Central memory CD8-positive, alpha-beta T cell (primary cell): ENCODE measurements at regions not wholly inside any gene's neighbourhood (a gene's known extent, or its start where the extent isn't known, plus 50 kb on each side); places are given as distances from the start of the nearest gene placed in this dataset.
"Not testable (repeated sequence)": the region's sequence is repeated elsewhere in the genome, so short reads cannot be mapped to it uniquely, and the experiment has no call there.

ENCODE experiments used
- ATAC-seq: fragments of 150-1000 bp; cut with Tn5 transposase; replicated peaks from 2 replicates; pipeline ENCODE4 v1.10.0; 2022; ENCODE audit warnings: mild to moderate bottlenecking, moderate FRiP score, moderate number of reproducible peaks; ENCODE audit not compliant: poor library complexity, severe bottlenecking; ENCODE audit errors: extremely low read depth
- DNase-seq, 2 donors: peaks; one replicate each; pipeline ENCODE4 v3.0.0; 2021; ENCODE audit warnings: low spot score in 2 of 2
- H3K27ac Mint-ChIP-seq: one replicate; pipeline ENCODE4 v1.8.0; 2022; ENCODE audit warnings: low read depth, mild to moderate bottlenecking, moderate library complexity, mixed read lengths
- H3K27me3 Mint-ChIP-seq: one replicate; pipeline ENCODE4 v1.8.0; 2022; ENCODE audit warnings: mixed read lengths
- H3K36me3 Mint-ChIP-seq: one replicate; pipeline ENCODE4 v1.8.0; 2022; ENCODE audit warnings: mild to moderate bottlenecking, moderate library complexity, mixed read lengths; ENCODE audit not compliant: insufficient read depth
- H3K4me1 Mint-ChIP-seq: one replicate; pipeline ENCODE4 v1.8.0; 2022; ENCODE audit warnings: mixed read lengths
- H3K4me3 Mint-ChIP-seq: one replicate; pipeline ENCODE4 v1.8.0; 2022; ENCODE audit warnings: mild to moderate bottlenecking, moderate library complexity, mixed read lengths
- H3K9me3 Mint-ChIP-seq: one replicate; pipeline ENCODE4 v1.8.0; 2022; ENCODE audit warnings: mixed read lengths

DNA sequence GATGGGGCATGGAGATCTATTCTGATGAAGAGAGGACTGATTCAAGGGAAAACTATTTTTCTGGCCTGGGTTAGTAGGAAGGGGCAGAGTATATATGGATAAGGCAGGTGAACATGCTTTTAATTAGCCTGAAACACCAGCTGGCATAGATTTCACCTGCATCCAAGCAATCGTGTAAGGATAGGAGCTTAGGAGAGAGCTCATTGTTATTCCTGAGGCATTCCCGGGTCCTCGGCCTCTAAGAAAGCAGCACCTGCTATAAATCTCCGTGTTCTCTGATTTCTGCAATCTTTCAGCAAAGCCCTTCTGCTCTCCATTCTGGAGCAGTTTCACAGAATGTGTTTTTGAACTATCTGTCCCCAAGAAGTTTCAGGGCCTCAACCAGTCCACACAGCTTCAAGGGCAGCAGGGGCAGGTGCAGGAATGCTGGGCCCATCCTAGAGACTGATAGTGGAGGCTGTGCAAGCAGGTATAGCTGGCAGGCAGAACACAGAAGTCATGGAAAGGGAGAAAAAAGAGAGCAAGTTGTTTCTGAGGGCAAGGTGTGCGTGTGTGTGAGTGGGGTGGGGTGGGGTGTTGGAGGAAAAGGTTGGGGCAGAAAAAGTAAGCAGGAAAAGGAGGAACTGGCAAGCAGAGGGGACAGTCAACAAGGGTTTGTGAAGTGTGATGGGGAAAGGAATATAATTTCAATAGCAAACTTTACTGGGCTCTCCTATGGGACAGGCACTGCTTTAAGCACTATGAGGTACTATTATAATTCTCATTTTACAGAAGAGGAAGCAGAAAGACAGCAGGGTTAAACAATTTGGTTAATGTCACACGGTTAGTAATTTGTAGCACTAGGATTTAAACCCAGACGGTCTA, 203.7 kb upstream of the SSTR1 start:
- no peaks in the 10 kb centered on the region for H3K27me3 Mint-ChIP-seq
- DNase-seq = no peak
- no peak overlapping the region for H3K4me3 Mint-ChIP-seq
- H3K9me3 Mint-ChIP-seq = no peaks in the 10 kb centered on the region
- no peak overlapping the region for H3K27ac Mint-ChIP-seq
- no peak for ATAC-seq
- peaks cover 9% of the 10 kb centered on the region for H3K4me1 Mint-ChIP-seq
- no peaks in the 10 kb centered on the region for H3K36me3 Mint-ChIP-seq

DNA sequence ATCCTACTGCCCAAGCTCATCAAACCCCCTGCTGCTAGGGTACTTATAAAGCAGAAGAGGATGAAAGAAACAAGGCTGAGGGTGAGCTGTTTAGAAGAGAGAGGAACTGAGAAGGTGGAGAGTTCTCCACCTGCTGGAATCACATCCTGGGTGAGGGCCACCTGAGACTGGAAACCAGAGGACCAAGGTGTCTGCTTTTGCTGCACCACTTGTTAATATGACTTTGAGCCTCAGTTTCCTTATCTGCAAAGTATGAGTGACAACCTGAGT, 203.2 kb upstream of the SSTR1 start:
- ATAC-seq (no peak), DNase-seq (no peak)
- Mint-ChIP-seq H3K4me1 (peaks cover 9% of the 10 kb centered on the region), H3K4me3 (no peak overlapping the region), H3K27me3 (no peaks in the 10 kb centered on the region), H3K36me3 (no peaks in the 10 kb centered on the region), H3K27ac (no peak overlapping the region), H3K9me3 (no peaks in the 10 kb centered on the region)

DNA sequence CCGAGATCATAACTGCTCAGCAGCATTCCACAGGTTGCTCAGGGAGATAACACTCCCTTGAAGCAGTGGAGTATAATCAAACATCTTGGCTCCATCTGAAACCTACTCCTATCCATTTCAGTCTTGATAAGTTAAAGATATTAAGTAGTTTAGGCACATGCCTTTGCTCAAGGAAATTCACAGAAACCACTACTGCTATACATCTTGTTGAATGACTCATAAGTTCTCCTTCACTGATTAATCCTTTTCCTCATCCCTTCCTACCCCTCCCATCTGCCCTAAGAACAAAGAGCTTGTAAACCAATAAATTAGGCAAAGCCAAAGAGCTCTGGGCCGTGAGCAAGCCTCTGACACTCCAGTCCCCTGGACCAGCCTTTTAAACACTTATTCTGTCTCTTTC, 196.5 kb upstream of the SSTR1 start:
- peaks cover 17% of the 10 kb centered on the region for H3K9me3 Mint-ChIP-seq
- not testable (repeated sequence) for H3K36me3 Mint-ChIP-seq, ATAC-seq

DNA sequence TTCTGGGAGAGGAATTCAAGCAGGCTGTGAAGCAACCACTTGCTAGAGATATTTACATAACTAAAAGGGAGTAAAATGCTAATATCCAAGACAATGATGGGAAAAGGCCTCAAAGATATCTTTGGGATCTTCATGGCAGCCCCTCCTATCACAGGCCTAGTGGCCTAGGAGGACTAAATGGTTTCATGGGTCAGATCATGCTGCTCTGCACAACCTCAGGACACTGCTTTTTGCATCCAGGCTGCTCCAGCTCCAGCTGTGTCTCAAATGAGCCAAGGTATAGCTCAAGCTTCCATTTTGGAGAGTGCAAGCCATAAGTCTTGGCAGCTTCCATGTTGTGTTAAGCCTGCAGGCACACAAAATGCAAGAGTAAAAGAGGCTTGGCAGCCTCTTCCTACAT, 195.6 kb upstream of the SSTR1 start:
- ATAC-seq = no peak
- no peak for DNase-seq
- no peaks in the 10 kb centered on the region for H3K27me3 Mint-ChIP-seq
- peaks cover 17% of the 10 kb centered on the region for H3K9me3 Mint-ChIP-seq
- H3K36me3 Mint-ChIP-seq = no peaks in the 10 kb centered on the region
- H3K4me1 Mint-ChIP-seq = no peaks in the 10 kb centered on the region
- H3K4me3 Mint-ChIP-seq = no peak overlapping the region
- no peak overlapping the region for H3K27ac Mint-ChIP-seq

More for the DNA sequence above, 196.5 kb upstream of the SSTR1 start:
- H3K27me3 Mint-ChIP-seq, H3K4me1 Mint-ChIP-seq, DNase-seq, H3K4me3 Mint-ChIP-seq, H3K27ac Mint-ChIP-seq: not testable (repeated sequence)

GRCh38 chr14:38016497-38016896, 191.2 kb upstream of the SSTR1 start:
- H3K4me3 Mint-ChIP-seq = no peak overlapping the region
- H3K4me1 Mint-ChIP-seq = no peaks in the 10 kb centered on the region
- H3K36me3 Mint-ChIP-seq = no peaks in the 10 kb centered on the region
- peaks cover 12% of the 10 kb centered on the region for H3K9me3 Mint-ChIP-seq
- no peaks in the 10 kb centered on the region for H3K27me3 Mint-ChIP-seq
- ATAC-seq = no peak
- no peak for DNase-seq
- H3K27ac Mint-ChIP-seq = no peak overlapping the region

DNA sequence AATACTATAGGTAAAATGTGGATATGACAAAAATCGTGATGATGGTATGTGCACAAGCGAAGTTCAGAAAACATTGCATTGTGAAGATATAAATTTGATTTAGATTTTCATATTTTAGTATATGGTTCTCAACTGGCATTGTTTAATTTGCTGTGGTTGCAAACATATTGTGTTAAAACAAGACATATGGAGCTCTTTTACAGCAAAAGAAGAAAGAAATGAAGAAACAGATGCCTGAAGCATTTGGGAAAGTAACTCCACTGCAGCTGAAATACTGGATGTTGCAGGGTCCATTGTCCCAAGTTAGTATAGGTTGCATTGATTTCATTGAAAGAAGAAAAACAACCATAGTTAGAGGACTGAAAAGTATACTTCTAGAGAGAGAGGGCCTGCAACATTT, 185.8 kb upstream of the SSTR1 start:
- no peak for DNase-seq
- H3K9me3 Mint-ChIP-seq = peaks cover 8% of the 10 kb centered on the region

GRCh38 chr14:38022775-38023174, 184.9 kb upstream of the SSTR1 start:
- no peak for DNase-seq
- H3K9me3 Mint-ChIP-seq = peaks cover 8% of the 10 kb centered on the region
- no peak for ATAC-seq
- no peak overlapping the region for H3K27ac Mint-ChIP-seq
- no peaks in the 10 kb centered on the region for H3K27me3 Mint-ChIP-seq
- no peaks in the 10 kb centered on the region for H3K4me1 Mint-ChIP-seq
- H3K36me3 Mint-ChIP-seq = no peaks in the 10 kb centered on the region
- H3K4me3 Mint-ChIP-seq = no peak overlapping the region

More for the DNA sequence above, 185.8 kb upstream of the SSTR1 start:
- H3K4me1 Mint-ChIP-seq = no peaks in the 10 kb centered on the region
- ATAC-seq = no peak
- H3K36me3 Mint-ChIP-seq = no peaks in the 10 kb centered on the region
- no peaks in the 10 kb centered on the region for H3K27me3 Mint-ChIP-seq
- no peak overlapping the region for H3K4me3 Mint-ChIP-seq
- no peak overlapping the region for H3K27ac Mint-ChIP-seq

DNA sequence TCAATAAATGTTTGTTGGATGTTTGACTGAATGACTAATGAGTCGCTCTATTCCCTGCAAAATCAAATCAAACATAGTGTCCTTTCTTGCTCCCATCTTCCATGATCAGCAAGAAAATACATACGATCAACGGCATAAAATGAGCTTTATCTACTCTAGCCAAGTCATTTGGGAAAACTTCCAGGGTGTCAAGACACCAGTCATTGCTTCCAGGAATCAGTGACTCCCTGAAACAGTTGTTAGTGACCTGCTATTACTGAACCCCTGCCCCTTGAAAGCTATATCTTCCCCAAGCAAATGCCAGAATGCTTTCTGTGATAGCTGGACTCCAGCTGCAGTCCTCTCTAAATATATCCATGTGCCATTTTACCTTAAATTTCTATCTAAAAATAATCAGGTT, 169.5 kb upstream of the SSTR1 start:
- H3K36me3 Mint-ChIP-seq = no peaks in the 10 kb centered on the region
- H3K27ac Mint-ChIP-seq = no peak overlapping the region
- H3K4me1 Mint-ChIP-seq = no peaks in the 10 kb centered on the region
- H3K27me3 Mint-ChIP-seq = no peaks in the 10 kb centered on the region
- no peak for DNase-seq
- no peaks in the 10 kb centered on the region for H3K9me3 Mint-ChIP-seq
- H3K4me3 Mint-ChIP-seq = no peak overlapping the region
- no peak for ATAC-seq

DNA sequence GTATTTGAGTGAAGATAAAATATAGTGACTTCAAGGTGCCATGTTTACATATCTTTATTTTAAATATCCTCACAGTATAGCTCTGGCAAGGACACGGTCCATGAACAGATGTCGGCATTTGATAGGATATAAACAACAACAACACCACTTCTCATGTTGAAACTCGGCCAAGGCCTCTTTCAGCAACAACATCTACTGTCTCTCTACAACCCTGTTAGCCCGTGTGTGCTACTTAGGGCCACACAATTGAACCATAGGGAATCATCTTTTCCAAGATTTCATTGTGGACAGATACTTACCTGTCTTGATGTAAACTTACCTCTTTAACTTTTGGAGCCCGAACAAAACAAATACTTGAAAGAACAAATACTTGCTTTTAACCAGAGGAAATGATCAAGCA, 168.7 kb upstream of the SSTR1 start:
- no peaks in the 10 kb centered on the region for H3K4me1 Mint-ChIP-seq
- DNase-seq (no peak), ATAC-seq (no peak)
- no peak overlapping the region for H3K27ac Mint-ChIP-seq
- H3K4me3 Mint-ChIP-seq = no peak overlapping the region
- no peaks in the 10 kb centered on the region for H3K36me3 Mint-ChIP-seq
- no peaks in the 10 kb centered on the region for H3K9me3 Mint-ChIP-seq
- no peaks in the 10 kb centered on the region for H3K27me3 Mint-ChIP-seq

DNA sequence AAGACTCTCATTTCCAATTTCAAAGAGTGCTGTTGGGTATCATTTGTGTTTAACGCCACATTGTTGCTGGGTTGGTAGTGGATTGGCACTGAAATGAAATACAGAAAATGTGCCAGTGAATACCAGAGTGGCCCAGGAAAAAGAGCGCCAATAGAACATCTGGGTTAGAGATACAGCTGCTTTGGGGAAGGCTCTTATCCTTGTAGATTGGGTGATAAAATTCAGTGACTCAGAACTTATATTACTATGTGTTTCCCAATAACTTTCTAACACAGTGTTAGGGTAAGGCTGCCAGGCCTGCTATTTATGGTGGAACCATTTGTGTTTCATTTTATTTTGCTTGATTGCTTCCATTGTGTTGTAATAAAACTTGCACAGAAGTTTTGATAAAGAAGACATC, 168.2 kb upstream of the SSTR1 start:
- Mint-ChIP-seq H3K27ac (no peak overlapping the region), H3K27me3 (no peaks in the 10 kb centered on the region), H3K9me3 (no peaks in the 10 kb centered on the region), H3K36me3 (no peaks in the 10 kb centered on the region), H3K4me1 (no peaks in the 10 kb centered on the region), H3K4me3 (no peak overlapping the region)
- DNase-seq (no peak), ATAC-seq (no peak)

- H3K27ac Mint-ChIP-seq = no peak overlapping the region
- no peaks in the 10 kb centered on the region for H3K4me1 Mint-ChIP-seq
- H3K36me3 Mint-ChIP-seq = no peaks in the 10 kb centered on the region
- no peak for DNase-seq
- no peaks in the 10 kb centered on the region for H3K9me3 Mint-ChIP-seq
- H3K27me3 Mint-ChIP-seq = no peaks in the 10 kb centered on the region
- H3K4me3 Mint-ChIP-seq = no peak overlapping the region
- ATAC-seq = no peak
Observed at GRCh38 chr14:38040411-38040810, 167.3 kb upstream of the SSTR1 start.

DNA sequence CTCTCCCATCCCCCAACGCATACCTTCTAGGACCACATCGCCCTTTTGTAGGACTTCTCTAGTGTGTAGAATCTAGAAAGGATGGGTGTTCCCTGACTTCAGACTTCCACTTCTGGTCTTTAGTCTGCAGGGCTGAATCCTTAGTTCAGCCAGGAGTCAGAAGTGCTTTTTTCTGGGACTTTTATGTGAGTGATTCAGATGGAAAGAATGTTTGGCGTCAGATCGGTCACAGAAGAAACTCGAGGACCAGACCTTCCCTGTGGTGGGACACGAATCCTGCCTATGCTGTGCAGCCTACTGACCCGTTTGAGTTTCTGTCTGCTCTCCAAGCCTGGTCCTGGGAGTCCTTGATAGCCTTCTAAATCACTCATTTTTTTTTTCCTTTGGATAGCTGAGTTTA, 165.4 kb upstream of the SSTR1 start:
- no peaks in the 10 kb centered on the region for H3K9me3 Mint-ChIP-seq
- H3K27me3 Mint-ChIP-seq = no peaks in the 10 kb centered on the region
- no peak overlapping the region for H3K4me3 Mint-ChIP-seq
- no peak for DNase-seq
- no peak overlapping the region for H3K27ac Mint-ChIP-seq
- H3K4me1 Mint-ChIP-seq = no peaks in the 10 kb centered on the region
- H3K36me3 Mint-ChIP-seq = no peaks in the 10 kb centered on the region
- no peak for ATAC-seq

DNA sequence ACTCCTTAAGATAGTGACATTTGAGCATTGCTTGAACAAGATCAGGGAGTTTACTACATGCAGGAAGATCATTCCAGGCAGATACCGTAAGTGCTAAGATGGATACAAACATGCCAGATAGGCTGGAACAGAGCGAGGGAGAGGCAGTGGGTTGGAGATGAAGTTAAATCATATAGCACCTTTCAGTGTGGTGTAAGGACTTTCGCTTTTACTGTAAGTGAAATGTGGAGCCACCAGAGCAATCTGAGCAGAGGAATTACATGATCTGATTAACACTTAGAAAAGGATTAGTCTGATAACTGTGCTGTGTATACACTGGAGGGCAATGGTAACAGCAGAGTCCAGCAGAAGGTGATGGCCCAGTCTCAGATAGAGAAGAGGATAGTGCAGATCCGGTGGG, 163.0 kb upstream of the SSTR1 start:
- no peaks in the 10 kb centered on the region for H3K27me3 Mint-ChIP-seq
- no peak overlapping the region for H3K27ac Mint-ChIP-seq
- no peaks in the 10 kb centered on the region for H3K36me3 Mint-ChIP-seq
- H3K4me1 Mint-ChIP-seq = no peaks in the 10 kb centered on the region
- peaks cover 9% of the 10 kb centered on the region for H3K9me3 Mint-ChIP-seq
- ATAC-seq = no peak
- no peak for DNase-seq
- H3K4me3 Mint-ChIP-seq = no peak overlapping the region
